Fibroblast of peridontal ligament (primary cell): ENCODE measurements at regions not wholly inside any gene's neighbourhood (a gene's known extent, or its start where the extent isn't known, plus 50 kb on each side); places are given as distances from the start of the nearest gene placed in this dataset.
"Not testable (repeated sequence)": the region's sequence is repeated elsewhere in the genome, so short reads cannot be mapped to it uniquely, and the experiment has no call there.

Experiments used
- DNase-seq: peaks from one replicate; pipeline ENCODE4 v3.0.0-alpha.2; 2010; ENCODE audit errors: extremely low read depth

DNA sequence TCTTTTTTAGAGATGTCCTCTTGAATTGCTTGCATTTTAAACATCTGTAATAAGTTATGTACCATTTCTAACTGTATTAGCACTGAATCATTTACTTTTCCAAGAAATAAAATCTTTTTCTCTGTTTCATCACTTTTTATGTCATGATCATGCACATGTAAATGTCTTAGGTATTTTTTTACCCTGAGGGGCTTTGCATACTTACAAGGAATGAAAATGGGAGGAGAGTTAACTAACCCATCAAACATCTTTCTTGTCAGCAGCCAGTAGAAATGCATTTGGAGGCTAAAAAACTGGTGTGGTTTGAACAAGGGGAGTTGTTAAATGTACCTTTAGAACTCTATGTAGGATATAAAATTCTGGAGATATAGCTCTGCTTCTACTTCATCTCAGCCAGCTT, 1080.3 kb downstream of the GALC start:
- DNase-seq: peak; percentile 38

DNA sequence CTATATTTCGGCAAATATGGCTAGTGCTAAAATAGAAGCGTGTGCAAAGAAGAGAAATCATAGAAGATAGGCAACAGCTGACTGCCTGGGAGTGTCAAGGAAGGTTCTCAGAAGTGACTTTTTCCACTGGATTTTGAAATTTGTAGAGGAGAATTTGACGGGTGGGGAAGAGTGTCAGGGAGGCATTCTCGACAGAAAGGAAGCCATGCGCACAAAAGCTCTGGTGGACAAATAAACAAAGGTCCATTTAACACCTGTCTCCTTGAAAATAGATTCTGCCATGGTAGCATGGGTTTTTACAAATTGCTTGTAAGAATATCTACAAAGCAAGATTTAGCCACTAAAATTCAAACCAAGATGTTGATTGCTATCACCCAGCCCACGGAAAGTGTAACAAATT, 1081.5 kb downstream of the GALC start:
- no peak for DNase-seq

DNA sequence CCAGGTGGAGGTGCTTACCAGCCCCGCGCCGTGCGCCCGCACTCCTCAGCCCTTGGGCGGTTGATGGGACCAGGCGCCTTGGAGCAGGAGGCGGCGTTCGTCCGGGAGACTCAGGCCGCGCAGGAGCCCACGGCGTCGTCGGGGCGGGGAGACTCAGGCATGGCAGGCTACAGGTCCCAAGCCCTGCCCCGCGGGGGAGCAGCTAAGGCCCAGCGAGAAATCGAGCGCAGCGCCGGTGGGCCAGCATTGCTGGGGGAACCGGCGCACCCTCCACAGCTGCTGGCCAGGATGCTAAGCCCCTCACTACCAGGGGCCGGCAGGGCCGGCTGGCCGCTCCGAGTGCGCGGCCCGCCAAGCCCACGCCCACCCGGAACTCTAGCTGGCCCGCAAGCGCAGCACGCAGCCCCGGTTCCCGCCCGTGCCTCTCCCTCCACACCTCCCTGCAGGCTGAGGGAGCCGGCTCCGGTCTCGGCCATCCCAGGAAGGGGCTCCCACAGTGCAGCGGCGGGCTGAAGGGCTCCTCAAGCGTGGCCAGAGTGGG, 1087.5 kb downstream of the GALC start:
- not testable (repeated sequence) for DNase-seq

DNA sequence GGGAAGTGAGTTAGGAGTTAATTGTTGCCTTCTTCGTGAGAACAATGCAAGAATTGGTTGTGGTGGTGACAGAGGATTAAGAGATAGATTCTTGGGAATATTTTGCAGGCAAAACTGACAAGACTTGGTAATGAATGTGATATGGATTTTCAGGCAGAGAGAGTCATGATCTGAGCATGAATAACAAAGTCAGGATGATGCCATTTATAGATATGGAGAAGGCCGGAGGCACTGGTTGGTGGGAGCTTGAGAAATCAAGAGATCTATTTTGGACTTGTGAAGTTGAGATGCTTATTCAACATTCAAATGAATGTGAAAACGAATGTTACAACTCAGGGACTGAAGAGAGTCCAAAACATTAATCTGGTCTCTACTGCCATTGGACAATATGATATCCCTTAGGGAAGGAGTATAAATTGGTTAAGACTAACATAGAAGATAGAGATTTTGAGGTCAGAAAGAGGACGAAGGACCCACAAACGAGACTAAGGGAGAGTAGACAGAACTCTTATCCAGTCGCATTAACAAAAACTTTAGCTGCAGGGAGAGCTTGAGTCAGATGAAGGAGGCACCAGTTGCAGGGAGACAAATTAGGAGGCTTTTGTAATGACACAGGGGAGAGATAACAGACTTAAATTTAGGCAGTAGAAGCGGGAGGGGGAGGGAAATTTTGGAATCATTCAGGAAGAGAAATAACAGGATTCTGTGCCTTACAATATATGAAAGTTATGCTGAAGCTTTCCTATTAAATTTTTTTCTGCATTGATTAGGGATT, 1090.6 kb downstream of the GALC start:
- peak; percentile 9 for DNase-seq

DNA sequence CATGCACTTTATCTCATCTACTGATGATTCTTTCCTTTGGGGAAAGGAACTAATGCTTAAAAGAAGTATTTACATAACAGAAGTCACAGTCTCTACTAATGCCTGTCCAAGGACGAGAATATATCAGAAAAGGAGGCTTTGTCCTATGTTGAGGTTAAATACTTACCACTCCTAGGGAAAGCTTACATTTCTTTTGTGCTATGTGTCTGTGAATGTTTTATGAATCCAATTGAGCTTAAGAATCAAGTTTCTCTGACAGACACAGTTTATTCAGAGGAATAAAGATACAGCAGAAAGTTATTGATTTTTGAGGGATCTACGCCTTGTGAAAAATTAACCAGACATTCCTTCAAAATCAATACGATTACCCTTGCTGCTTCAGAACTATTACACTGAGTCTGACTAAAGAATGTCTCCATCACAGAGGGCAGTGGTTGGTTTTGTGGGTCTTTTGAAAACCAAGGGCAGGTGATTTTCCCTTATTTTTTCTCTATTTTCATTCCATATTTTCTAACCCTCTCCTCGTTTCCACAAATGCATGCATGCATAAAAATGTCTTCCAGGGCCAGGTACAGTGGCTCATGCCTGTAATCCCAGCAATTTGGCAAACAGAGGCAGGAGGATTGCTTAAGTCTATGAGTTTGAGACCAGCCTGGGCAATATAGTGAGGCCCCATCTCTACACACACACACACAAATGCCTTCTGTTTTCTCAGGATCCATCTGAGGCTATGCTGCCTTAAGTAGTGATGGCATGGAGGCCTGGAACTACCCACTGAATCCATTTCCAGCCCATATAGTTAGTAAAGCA, 1095.1 kb downstream of the GALC start:
- no peak for DNase-seq

DNA sequence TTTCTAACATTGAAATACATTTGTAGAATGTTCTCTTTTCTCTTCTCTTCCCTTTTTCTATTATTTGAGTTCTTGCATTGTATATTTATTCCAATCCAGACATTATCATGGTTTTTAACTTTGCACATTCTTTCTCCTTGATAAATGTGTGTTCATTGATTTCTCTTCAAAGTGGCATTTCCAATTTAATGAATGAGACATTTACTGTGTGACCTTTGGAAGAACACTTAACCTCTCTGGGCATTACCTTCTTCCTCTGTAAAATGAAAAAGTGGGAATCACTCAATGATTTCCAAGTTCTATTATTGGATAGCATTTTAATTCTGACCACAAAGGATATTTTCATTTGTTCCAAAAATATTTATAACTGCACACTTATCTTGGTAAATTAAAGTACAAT, 1095.8 kb downstream of the GALC start:
- DNase-seq: no peak

DNA sequence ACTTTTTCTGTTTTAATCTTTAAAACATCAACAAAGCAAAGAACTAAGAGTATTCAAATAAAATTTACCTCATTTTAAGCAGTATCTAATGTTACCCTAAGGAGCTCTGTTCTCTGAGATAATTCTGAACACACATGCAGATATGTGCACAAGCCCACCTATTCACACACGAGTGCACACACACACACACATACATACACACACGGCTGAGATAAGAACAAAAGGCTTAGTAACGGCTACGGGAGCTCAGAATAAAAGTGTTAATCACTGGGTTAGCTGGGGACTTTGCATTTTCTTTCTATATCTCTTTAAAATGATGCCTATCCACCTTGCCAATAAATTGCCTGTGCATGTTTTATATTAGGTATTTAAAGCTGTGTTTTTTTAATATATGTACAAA, 1096.3 kb downstream of the GALC start:
- DNase-seq: no peak

- DNase-seq: no peak
Measured at GRCh38 chr14:86892152-86892956, 1100.6 kb downstream of the GALC start.

GRCh38 chr14:86885280-86885679, 1107.7 kb downstream of the GALC start:
- DNase-seq: no peak

- DNase-seq: no peak
Measured at GRCh38 chr14:86884498-86884897, 1108.5 kb downstream of the GALC start.

GRCh38 chr14:86882818-86883217, 1110.2 kb downstream of the GALC start:
- no peak for DNase-seq

GRCh38 chr14:86865934-86866333, 1127.0 kb downstream of the GALC start:
- DNase-seq: no peak

GRCh38 chr14:86858591-86858990, 1134.4 kb downstream of the GALC start:
- peak; percentile 76 for DNase-seq

DNA sequence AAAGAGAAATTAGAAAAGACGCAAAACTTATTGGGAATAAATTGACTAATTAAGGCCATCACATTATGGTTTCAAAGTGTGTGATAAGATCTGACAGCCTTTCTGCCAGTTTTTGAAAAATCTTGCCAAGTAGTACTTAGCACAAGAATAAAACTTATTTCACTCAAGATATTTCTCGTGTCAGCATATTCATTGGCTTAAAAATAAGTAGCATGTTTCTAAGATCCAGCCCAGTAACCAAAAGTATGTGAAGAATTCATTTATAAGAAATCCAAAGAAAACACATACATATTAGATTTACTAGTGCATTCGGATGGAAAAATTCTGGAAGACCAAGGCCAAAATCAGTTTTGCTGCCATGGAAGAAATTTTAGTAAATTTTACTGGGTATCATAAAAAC, 1135.0 kb downstream of the GALC start:
- DNase-seq: peak; percentile 76

DNA sequence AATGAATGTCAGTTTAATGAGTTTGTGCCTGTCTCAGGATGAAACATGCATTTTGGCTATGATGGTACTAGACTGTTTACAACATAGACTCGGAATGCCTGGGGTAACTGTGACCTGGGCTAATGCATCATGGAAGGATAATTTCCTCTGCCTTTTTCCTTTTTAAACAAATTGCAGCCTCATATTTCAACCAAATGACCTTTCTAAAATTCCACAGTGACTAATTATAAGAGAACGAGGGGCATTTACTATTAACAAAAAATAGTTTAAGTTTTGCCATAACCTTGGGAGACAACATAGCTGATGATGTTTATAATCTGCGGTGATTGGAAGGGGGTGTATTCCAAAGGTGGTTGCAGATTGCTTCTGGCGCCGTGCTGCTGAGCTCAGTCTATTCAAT, 1140.5 kb downstream of the GALC start:
- no peak for DNase-seq

GRCh38 chr14:86847140-86847539, 1145.8 kb downstream of the GALC start:
- no peak for DNase-seq

DNA sequence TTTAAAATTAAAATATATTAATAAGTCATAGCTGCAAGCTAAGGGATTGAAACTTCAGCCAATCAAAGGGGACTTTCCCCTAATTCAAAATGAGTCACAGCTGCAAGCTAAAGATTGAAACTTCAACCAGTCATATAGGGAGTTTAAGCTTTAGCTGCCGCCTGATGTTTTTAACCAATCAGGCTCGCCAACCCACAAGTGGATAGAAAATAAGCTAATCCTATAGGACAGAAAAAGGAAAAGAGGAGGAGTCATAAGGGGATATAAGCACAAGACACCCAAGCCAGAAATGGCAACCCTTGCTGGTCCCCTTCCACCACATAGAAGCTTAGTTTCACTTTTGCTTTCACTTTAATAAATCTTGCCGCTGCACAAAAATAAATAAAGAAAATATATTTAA, 1154.6 kb downstream of the GALC start:
- DNase-seq: no peak

DNA sequence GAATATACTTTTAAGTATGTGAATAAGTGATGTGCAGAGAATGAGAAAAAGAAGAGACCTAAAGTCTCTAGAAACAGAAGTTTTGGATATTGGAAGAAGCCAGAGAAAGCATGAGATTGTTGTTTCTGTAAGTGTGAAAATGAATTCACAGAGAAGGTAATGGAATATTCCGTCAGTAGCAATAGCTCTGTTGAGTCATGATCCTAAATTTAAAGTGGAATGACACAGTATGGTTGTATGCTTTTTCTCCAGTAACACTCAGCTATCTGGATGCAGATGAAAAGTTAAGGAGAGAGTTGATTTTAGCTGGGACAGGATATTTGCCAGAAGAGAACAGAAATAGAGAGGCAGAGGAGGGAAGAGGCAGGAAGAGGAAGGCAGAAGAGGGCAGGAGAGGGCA, 1166.3 kb downstream of the GALC start:
- DNase-seq: peak; percentile 16

- DNase-seq: no peak
Measured at GRCh38 chr14:86824167-86824566, 1168.8 kb downstream of the GALC start.

GRCh38 chr14:86823581-86823980, 1169.4 kb downstream of the GALC start:
- no peak for DNase-seq

- DNase-seq: no peak
Measured at GRCh38 chr14:86815341-86815740, 1177.6 kb downstream of the GALC start.

GRCh38 chr14:86802726-86803125, 1190.3 kb downstream of the GALC start:
- no peak for DNase-seq
